AG04450 (cell line): ENCODE measurements at regions not wholly inside any gene's neighbourhood (a gene's known extent, or its start where the extent isn't known, plus 50 kb on each side); places are given as distances from the start of the nearest gene placed in this dataset.
"Not testable (repeated sequence)": the region's sequence is repeated elsewhere in the genome, so short reads cannot be mapped to it uniquely, and the experiment has no call there.

ENCODE experiments used
- CTCF ChIA-PET: fragments of 300-600, 350-600 bp; formaldehyde crosslinking; extraction: SDS; loops from one replicate; lab custom pipeline; 2022; ENCODE audit warnings: antibody characterized with exemption, inconsistent platforms; lab: Charles Lee
- POLR2A ChIA-PET: fragments of 350-600 bp; formaldehyde crosslinking; extraction: SDS; loops from one replicate; lab custom pipeline; 2021; ENCODE audit warnings: antibody characterized with exemption, inconsistent platforms; lab: Yijun Ruan, JAX
- DNase-seq: peaks from one replicate; pipeline ENCODE4 v3.0.0-alpha.2; 2011; ENCODE audit warnings: low read depth, low spot score
- H3K27ac ChIP-seq: one replicate; pipeline ENCODE4 v1.5.1; 2012; ENCODE audit warnings: low read depth, low read length, control low read depth
- H3K27me3 ChIP-seq: one replicate; pipeline ENCODE4 v1.6.0; 2012; ENCODE audit warnings: low read length; ENCODE audit not compliant: control insufficient read depth, insufficient read depth
- H3K4me3 ChIP-seq: 2 replicates; pipeline ENCODE4 v1.5.1; 2011; ENCODE audit warnings: mild to moderate bottlenecking, low read depth, low read length, control low read depth
- H3K9me3 ChIP-seq: 2 replicates; pipeline ENCODE4 v1.5.1; 2012; ENCODE audit warnings: low read length; ENCODE audit not compliant: control insufficient read depth, insufficient read depth
- TF ChIP-seq, protein P1 (sequence below): IDR thresholded peaks from 2 replicates; pipeline ENCODE4 v1.5.1; 2011; ENCODE audit warnings: low read depth, low read length, control low read depth, inconsistent platforms

GRCh38 chr2:167646557-167646956 is 600.8 kb downstream of the STK39 start:
- Histone ChIP-seq H3K9me3 (no peaks in the 10 kb centered on the region), H3K27ac (no peak overlapping the region), H3K4me3 (no peak overlapping the region), H3K27me3 (no peaks in the 10 kb centered on the region)
- no peak for DNase-seq
- CTCF ChIA-PET = no interaction called here
- POLR2A ChIA-PET = no interaction called here
- TF ChIP-seq, protein P1, sequence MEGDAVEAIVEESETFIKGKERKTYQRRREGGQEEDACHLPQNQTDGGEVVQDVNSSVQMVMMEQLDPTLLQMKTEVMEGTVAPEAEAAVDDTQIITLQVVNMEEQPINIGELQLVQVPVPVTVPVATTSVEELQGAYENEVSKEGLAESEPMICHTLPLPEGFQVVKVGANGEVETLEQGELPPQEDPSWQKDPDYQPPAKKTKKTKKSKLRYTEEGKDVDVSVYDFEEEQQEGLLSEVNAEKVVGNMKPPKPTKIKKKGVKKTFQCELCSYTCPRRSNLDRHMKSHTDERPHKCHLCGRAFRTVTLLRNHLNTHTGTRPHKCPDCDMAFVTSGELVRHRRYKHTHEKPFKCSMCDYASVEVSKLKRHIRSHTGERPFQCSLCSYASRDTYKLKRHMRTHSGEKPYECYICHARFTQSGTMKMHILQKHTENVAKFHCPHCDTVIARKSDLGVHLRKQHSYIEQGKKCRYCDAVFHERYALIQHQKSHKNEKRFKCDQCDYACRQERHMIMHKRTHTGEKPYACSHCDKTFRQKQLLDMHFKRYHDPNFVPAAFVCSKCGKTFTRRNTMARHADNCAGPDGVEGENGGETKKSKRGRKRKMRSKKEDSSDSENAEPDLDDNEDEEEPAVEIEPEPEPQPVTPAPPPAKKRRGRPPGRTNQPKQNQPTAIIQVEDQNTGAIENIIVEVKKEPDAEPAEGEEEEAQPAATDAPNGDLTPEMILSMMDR = no peak

GRCh38 chr2:167640096-167640495 is 607.3 kb downstream of the STK39 start:
- POLR2A ChIA-PET = no interaction called here
- H3K27me3 ChIP-seq = no peaks in the 10 kb centered on the region
- CTCF ChIA-PET = interaction anchor here (0.9 kb wide), 1 partner anchor 478 kb away, joined by 4 read pairs; no protein-coding TSS in a partner anchor
- TF ChIP-seq, protein P1 = no peak
- no peaks in the 10 kb centered on the region for H3K9me3 ChIP-seq
- no peak overlapping the region for H3K4me3 ChIP-seq
- no peak overlapping the region for H3K27ac ChIP-seq
- DNase-seq = no peak

DNA sequence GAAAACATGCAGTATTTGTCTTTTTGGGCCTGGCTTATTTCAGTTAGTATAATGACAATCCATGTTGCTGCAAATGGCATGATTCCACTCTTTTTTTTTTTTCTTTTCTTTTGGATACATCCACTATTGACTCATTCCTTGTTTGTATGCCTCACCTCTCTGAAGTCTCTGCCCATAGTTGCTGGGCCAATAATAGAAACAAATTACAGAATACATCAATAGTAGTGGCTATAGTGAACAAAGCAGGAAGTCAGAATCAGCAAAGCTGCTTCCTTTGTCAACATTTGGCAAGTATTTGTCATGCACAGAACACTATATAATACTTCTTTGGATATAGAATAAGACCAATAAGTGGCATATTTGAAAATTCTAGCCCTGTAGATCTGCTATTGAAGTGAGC is 609.7 kb downstream of the STK39 start:
- Histone ChIP-seq H3K4me3 (no peak overlapping the region), H3K9me3 (no peaks in the 10 kb centered on the region), H3K27me3 (no peaks in the 10 kb centered on the region), H3K27ac (no peak overlapping the region)
- CTCF ChIA-PET = interaction anchor here (0.6 kb wide), 1 partner anchor 314 kb away, joined by 3 read pairs; no protein-coding TSS in a partner anchor
- TF ChIP-seq, protein P1 = no peak
- POLR2A ChIA-PET = no interaction called here
- DNase-seq = no peak

DNA sequence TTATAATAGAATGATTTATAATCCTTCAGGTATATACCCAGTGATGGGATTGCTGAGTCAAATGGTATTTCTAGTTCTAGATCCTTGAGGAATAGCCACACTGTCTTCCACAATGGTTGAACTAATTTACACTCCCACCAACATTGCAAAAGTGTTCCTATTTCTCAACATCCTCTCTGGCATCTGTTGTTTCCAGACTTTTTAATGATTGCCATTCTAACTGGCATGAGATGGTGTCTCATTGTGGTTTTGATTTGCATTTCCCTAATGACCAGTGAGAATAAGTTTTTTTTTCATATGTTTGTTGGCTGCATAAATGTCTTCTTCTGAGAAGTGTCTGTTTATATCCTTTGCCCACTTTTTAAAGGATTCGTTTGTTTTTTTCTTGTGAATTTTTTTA is 615.1 kb downstream of the STK39 start:
- POLR2A ChIA-PET, CTCF ChIA-PET, H3K27me3 ChIP-seq, H3K27ac ChIP-seq, H3K4me3 ChIP-seq, DNase-seq, H3K9me3 ChIP-seq: not testable (repeated sequence)

GRCh38 chr2:167626961-167627360 is 620.4 kb downstream of the STK39 start:
- ChIA-PET CTCF (no interaction called here), POLR2A (no interaction called here)
- no peak for DNase-seq
- TF ChIP-seq, protein P1 = no peak
- H3K27me3 ChIP-seq = no peaks in the 10 kb centered on the region
- no peak overlapping the region for H3K4me3 ChIP-seq
- no peak overlapping the region for H3K27ac ChIP-seq
- no peaks in the 10 kb centered on the region for H3K9me3 ChIP-seq
